Upper lobe of left lung (tissue), 4 donors: ENCODE measurements at regions not wholly inside any gene's neighbourhood (a gene's known extent, or its start where the extent isn't known, plus 50 kb on each side); places are given as distances from the start of the nearest gene placed in this dataset.

Experiments used
- CTCF ChIP-seq, 6 experiments: fragments of 450-650 bp in 4 of 6; fragments of 200-600 bp in 2 of 6; sonication (generic) in 2 of 6; IDR thresholded peaks; one replicate each; pipeline ENCODE4 v1.5.1; 2016 to 2019; ENCODE audit warnings: antibody characterized with exemption in 6 of 6
- EP300 ChIP-seq, 4 donors: sonication (generic); formaldehyde crosslinking; IDR thresholded peaks; one replicate each; pipeline ENCODE4 v1.5.1; 2017; ENCODE audit warnings: antibody characterized with exemption in 4 of 4, control low read depth in 2 of 4
- POLR2A ChIP-seq, 4 donors: fragments of 450-650 bp; IDR thresholded peaks; one replicate each; pipeline ENCODE4 v1.5.1; 2016 to 2017; ENCODE audit warnings: antibody characterized with exemption in 4 of 4, mild to moderate bottlenecking in 2 of 4
- POLR2AphosphoS5 ChIP-seq, 2 donors: sonication (generic); formaldehyde crosslinking; IDR thresholded peaks; one replicate each; pipeline ENCODE4 v1.5.1; 2017; ENCODE audit warnings: antibody characterized with exemption in 2 of 2

- TF ChIP-seq POLR2AphosphoS5 (IDR thresholded peaks at IDR 0.05) (no peak), POLR2A (IDR thresholded peaks at IDR 0.05) (no peak), CTCF (IDR thresholded peaks at IDR 0.05) (no peak), EP300 (IDR thresholded peaks at IDR 0.05) (no peak)
Observed at GRCh38 chr9:135410421-135410820, 69.2 kb upstream of the PPP1R26 start.
